K562 (cell line): ENCODE measurements at regions not wholly inside any gene's neighbourhood (a gene's known extent, or its start where the extent isn't known, plus 50 kb on each side); places are given as distances from the start of the nearest gene placed in this dataset.

ENCODE experiments used
- ARID2 ChIP-seq: fragments of 450-650 bp; IDR thresholded peaks from 2 replicates; pipeline ENCODE4 v1.6.1; 2017; ENCODE audit warnings: antibody characterized with exemption, mild to moderate bottlenecking
- CREM ChIP-seq: IDR thresholded peaks from 2 replicates; pipeline ENCODE4 v1.6.1; 2014; ENCODE audit warnings: antibody characterized with exemption, low read depth
- HDAC2 ChIP-seq: fragments of 450-650 bp; IDR thresholded peaks from 2 replicates; pipeline ENCODE4 v1.6.1; 2016; ENCODE audit warnings: mild to moderate bottlenecking
- ILK ChIP-seq: fragments of 450-650 bp; IDR thresholded peaks from 2 replicates; pipeline ENCODE4 v1.6.1; 2016; ENCODE audit warnings: missing genetic modification characterization, low read depth, mild to moderate bottlenecking, missing compliant biosample characterization, moderate library complexity, borderline replicate concordance
- MBD2 ChIP-seq: sonication (generic); IDR thresholded peaks from 2 replicates; pipeline ENCODE4 v1.6.1; 2016; ENCODE audit warnings: low read depth, borderline replicate concordance
- NCOR1 ChIP-seq: fragments of 450-650 bp; IDR thresholded peaks from 2 replicates; pipeline ENCODE4 v1.6.1; 2016; ENCODE audit warnings: mild to moderate bottlenecking, moderate library complexity
- RBM15 ChIP-seq: fragments of 200-400 bp; formaldehyde crosslinking; IDR thresholded peaks from 2 replicates; pipeline ENCODE4 v1.6.1; 2018; ENCODE audit warnings: mild to moderate bottlenecking, low read length, moderate library complexity; ENCODE audit not compliant: insufficient read depth
- SETDB1 ChIP-seq: IDR thresholded peaks from one replicate; pipeline ENCODE4 v1.6.1; 2012; ENCODE audit warnings: low read length, control low read depth, inconsistent platforms
- TBL1XR1 ChIP-seq, 2 experiments: IDR thresholded peaks; 2 replicates each; pipeline ENCODE4 v1.6.1; 2012; ENCODE audit warnings: improper control_type of control experiment in 2 of 2, low read length in 2 of 2, mild to moderate bottlenecking in 1 of 2
- ZNF436 ChIP-seq: fragments of 250-450, 450-650 bp; sonication (Bioruptor Pico); formaldehyde crosslinking; IDR thresholded peaks from 2 replicates; pipeline ENCODE4 v1.7.0; 2020; ENCODE audit warnings: mild to moderate bottlenecking
- ZNF699 ChIP-seq: fragments of 250-450 bp; sonication (Bioruptor Pico); IDR thresholded peaks from 2 replicates; pipeline ENCODE4 v1.8.0; 2021; ENCODE audit warnings: mild to moderate bottlenecking, moderate library complexity; ENCODE audit not compliant: insufficient replicate concordance
- ZNF75A ChIP-seq: fragments of 450-650 bp; formaldehyde crosslinking; IDR thresholded peaks from 2 replicates; pipeline ENCODE4 v1.4.0; 2020; ENCODE audit warnings: mild to moderate bottlenecking
- TF ChIP-seq, protein P1 (sequence below): fragments of 200-600 bp; sonication (generic); IDR thresholded peaks from one replicate; pipeline ENCODE4 v1.6.1; 2012; ENCODE audit warnings: mild to moderate bottlenecking, low read depth, low read length, inconsistent platforms
- TF ChIP-seq, protein P2 (sequence below): sonication (generic); formaldehyde crosslinking; IDR thresholded peaks from 2 replicates; pipeline ENCODE4 v1.8.1; 2023; ENCODE audit warnings: mild to moderate bottlenecking, missing genetic modification reagents
- TF ChIP-seq, protein P3 (sequence below): fragments of 450-650 bp; IDR thresholded peaks from 2 replicates; pipeline ENCODE4 v1.6.1; 2016; ENCODE audit warnings: low read depth, mild to moderate bottlenecking, moderate library complexity

DNA sequence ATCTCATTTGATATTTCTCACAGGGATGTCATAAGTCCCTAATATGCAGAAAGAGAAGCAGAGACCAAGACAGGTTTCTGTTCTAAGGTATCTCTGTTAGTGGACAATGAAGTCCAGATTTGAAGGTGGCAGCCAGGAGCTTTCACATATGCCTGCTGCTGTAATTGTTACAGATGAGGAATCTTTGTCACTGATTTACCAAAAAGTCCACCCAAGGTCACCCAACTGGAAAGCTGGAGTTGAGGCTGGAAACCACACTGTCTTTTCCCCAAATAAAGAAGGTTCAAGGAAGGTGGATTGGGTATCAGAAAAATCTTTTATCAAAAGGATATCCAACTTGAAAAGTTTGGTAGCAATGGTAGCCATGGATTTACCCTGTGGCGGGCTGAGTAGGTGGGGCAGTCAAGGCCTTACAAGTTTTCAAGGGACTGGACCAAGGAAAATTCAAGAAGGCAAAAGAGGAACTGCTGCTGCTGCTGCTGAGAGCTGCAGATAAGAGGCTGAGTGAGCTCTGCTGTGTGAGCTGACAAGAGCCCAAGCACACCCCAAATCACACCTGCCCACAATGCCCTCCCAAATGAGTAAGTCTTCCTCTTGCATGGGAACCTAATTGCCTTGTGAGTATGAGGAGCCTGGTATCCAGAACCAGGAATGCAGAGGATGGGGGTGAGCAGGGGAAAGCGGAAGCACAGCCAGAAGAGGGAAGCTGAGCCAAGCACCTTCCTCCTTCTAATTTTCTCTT lies 241.2 kb downstream of the ANAPC1 start (continued):
- TF ChIP-seq, protein P1, sequence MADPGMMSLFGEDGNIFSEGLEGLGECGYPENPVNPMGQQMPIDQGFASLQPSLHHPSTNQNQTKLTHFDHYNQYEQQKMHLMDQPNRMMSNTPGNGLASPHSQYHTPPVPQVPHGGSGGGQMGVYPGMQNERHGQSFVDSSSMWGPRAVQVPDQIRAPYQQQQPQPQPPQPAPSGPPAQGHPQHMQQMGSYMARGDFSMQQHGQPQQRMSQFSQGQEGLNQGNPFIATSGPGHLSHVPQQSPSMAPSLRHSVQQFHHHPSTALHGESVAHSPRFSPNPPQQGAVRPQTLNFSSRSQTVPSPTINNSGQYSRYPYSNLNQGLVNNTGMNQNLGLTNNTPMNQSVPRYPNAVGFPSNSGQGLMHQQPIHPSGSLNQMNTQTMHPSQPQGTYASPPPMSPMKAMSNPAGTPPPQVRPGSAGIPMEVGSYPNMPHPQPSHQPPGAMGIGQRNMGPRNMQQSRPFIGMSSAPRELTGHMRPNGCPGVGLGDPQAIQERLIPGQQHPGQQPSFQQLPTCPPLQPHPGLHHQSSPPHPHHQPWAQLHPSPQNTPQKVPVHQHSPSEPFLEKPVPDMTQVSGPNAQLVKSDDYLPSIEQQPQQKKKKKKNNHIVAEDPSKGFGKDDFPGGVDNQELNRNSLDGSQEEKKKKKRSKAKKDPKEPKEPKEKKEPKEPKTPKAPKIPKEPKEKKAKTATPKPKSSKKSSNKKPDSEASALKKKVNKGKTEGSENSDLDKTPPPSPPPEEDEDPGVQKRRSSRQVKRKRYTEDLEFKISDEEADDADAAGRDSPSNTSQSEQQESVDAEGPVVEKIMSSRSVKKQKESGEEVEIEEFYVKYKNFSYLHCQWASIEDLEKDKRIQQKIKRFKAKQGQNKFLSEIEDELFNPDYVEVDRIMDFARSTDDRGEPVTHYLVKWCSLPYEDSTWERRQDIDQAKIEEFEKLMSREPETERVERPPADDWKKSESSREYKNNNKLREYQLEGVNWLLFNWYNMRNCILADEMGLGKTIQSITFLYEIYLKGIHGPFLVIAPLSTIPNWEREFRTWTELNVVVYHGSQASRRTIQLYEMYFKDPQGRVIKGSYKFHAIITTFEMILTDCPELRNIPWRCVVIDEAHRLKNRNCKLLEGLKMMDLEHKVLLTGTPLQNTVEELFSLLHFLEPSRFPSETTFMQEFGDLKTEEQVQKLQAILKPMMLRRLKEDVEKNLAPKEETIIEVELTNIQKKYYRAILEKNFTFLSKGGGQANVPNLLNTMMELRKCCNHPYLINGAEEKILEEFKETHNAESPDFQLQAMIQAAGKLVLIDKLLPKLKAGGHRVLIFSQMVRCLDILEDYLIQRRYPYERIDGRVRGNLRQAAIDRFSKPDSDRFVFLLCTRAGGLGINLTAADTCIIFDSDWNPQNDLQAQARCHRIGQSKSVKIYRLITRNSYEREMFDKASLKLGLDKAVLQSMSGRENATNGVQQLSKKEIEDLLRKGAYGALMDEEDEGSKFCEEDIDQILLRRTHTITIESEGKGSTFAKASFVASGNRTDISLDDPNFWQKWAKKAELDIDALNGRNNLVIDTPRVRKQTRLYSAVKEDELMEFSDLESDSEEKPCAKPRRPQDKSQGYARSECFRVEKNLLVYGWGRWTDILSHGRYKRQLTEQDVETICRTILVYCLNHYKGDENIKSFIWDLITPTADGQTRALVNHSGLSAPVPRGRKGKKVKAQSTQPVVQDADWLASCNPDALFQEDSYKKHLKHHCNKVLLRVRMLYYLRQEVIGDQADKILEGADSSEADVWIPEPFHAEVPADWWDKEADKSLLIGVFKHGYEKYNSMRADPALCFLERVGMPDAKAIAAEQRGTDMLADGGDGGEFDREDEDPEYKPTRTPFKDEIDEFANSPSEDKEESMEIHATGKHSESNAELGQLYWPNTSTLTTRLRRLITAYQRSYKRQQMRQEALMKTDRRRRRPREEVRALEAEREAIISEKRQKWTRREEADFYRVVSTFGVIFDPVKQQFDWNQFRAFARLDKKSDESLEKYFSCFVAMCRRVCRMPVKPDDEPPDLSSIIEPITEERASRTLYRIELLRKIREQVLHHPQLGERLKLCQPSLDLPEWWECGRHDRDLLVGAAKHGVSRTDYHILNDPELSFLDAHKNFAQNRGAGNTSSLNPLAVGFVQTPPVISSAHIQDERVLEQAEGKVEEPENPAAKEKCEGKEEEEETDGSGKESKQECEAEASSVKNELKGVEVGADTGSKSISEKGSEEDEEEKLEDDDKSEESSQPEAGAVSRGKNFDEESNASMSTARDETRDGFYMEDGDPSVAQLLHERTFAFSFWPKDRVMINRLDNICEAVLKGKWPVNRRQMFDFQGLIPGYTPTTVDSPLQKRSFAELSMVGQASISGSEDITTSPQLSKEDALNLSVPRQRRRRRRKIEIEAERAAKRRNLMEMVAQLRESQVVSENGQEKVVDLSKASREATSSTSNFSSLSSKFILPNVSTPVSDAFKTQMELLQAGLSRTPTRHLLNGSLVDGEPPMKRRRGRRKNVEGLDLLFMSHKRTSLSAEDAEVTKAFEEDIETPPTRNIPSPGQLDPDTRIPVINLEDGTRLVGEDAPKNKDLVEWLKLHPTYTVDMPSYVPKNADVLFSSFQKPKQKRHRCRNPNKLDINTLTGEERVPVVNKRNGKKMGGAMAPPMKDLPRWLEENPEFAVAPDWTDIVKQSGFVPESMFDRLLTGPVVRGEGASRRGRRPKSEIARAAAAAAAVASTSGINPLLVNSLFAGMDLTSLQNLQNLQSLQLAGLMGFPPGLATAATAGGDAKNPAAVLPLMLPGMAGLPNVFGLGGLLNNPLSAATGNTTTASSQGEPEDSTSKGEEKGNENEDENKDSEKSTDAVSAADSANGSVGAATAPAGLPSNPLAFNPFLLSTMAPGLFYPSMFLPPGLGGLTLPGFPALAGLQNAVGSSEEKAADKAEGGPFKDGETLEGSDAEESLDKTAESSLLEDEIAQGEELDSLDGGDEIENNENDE = peak; percentile 67
- peak; percentile 82 for TF ChIP-seq NCOR1
- TF ChIP-seq ARID2 = no peak
- TF ChIP-seq ZNF436 = no peak
- TF ChIP-seq SETDB1 = no peak
- TF ChIP-seq HDAC2 = peak; percentile 82; the same call in 1 of the 2 replicates
- peak in 1 of 2 experiments; percentile 56; a peak in 2 of 4 replicates for TF ChIP-seq TBL1XR1 (IDR thresholded peaks at IDR 0.05; ENCODE audit: low read length in 2 of 2)
- TF ChIP-seq, protein P2, sequence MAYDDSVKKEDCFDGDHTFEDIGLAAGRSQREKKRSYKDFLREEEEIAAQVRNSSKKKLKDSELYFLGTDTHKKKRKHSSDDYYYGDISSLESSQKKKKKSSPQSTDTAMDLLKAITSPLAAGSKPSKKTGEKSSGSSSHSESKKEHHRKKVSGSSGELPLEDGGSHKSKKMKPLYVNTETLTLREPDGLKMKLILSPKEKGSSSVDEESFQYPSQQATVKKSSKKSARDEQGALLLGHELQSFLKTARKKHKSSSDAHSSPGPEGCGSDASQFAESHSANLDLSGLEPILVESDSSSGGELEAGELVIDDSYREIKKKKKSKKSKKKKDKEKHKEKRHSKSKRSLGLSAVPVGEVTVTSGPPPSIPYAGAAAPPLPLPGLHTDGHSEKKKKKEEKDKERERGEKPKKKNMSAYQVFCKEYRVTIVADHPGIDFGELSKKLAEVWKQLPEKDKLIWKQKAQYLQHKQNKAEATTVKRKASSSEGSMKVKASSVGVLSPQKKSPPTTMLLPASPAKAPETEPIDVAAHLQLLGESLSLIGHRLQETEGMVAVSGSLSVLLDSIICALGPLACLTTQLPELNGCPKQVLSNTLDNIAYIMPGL (CRISPR knock-in tag) = no peak
- peak; percentile 71 for TF ChIP-seq CREM
- TF ChIP-seq, protein P3, sequence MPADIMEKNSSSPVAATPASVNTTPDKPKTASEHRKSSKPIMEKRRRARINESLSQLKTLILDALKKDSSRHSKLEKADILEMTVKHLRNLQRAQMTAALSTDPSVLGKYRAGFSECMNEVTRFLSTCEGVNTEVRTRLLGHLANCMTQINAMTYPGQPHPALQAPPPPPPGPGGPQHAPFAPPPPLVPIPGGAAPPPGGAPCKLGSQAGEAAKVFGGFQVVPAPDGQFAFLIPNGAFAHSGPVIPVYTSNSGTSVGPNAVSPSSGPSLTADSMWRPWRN = peak; percentile 49; the same call in 1 of the 2 replicates
- TF ChIP-seq RBM15 = no peak
- TF ChIP-seq MBD2 = peak; percentile 49; the same call in 1 of the 2 replicates
- TF ChIP-seq ILK = no peak
- no peak for TF ChIP-seq ZNF699
- no peak for TF ChIP-seq ZNF75A (CRISPR knock-in tag)
